Spleen (tissue), 11 donors: ENCODE measurements at regions not wholly inside any gene's neighbourhood (a gene's known extent, or its start where the extent isn't known, plus 50 kb on each side); places are given as distances from the start of the nearest gene placed in this dataset.

Experiments used
- DNase-seq: peaks from one replicate; pipeline ENCODE4 v3.0.0-alpha.2; 2020
- H3K27ac ChIP-seq, 8 donors: fragments of 200-600 bp; sonication (generic) in 7 of 8; 1 replicate in 4 of 8; 2 replicates in 4 of 8; pipeline versions ENCODE4 v1.5.0 to v1.8.0; 2016 to 2021; ENCODE audit warnings: inconsistent platforms in 4 of 8, mild to moderate bottlenecking in 4 of 8, moderate library complexity in 1 of 8
- H3K27me3 ChIP-seq, 7 donors: fragments of 200-600 bp; sonication (generic) in 6 of 7; replicated peaks in 1 of 7; 1 replicate in 4 of 7; 2 replicates in 3 of 7; pipeline versions ENCODE4 v1.5.0 to v1.8.0; 2016 to 2021; ENCODE audit warnings: inconsistent platforms in 3 of 7, mild to moderate bottlenecking in 1 of 7
- H3K36me3 ChIP-seq, 6 donors: fragments of 200-600 bp; sonication (generic) in 5 of 6; 1 replicate in 4 of 6; 2 replicates in 2 of 6; pipeline versions ENCODE4 v1.5.0 to v1.8.0; 2016 to 2021; ENCODE audit warnings: inconsistent platforms in 2 of 6
- H3K4me1 ChIP-seq, 6 donors: fragments of 200-600 bp; sonication (generic) in 5 of 6; 1 replicate in 3 of 6; 2 replicates in 3 of 6; pipeline versions ENCODE4 v1.5.0 to v1.8.0; 2016 to 2021; ENCODE audit warnings: inconsistent platforms in 3 of 6
- H3K4me3 ChIP-seq, 8 donors: fragments of 200-600 bp; sonication (generic) in 7 of 8; 1 replicate in 4 of 8; 2 replicates in 4 of 8; pipeline versions ENCODE4 v1.5.0 to v1.8.0; 2016 to 2021; ENCODE audit warnings: inconsistent platforms in 4 of 8, mild to moderate bottlenecking in 4 of 8, moderate library complexity in 2 of 8
- H3K9me3 ChIP-seq, 8 donors: fragments of 200-600 bp; sonication (generic) in 7 of 8; 1 replicate in 4 of 8; 2 replicates in 4 of 8; pipeline versions ENCODE4 v1.5.0 to v1.8.0; 2016 to 2021; ENCODE audit warnings: inconsistent platforms in 4 of 8
- POLR2A ChIP-seq, 3 donors: fragments of 450-650 bp; IDR thresholded peaks; one replicate each; pipeline ENCODE4 v1.5.1; 2017; ENCODE audit warnings: antibody characterized with exemption in 3 of 3, mild to moderate bottlenecking in 1 of 3
- POLR2AphosphoS5 ChIP-seq, 3 donors: sonication (generic); formaldehyde crosslinking; IDR thresholded peaks; one replicate each; pipeline ENCODE4 v1.5.1; 2017; ENCODE audit warnings: antibody characterized with exemption in 3 of 3
- WGBS, 5 donors: extraction: QIAGEN DNeasy Blood & Tissue Kit in 3 of 5; methylation state at CpG; one replicate each; pipeline versions ENCODE4 v1.1.5 to v1.1.7; 2013 to 2018; 5-methylcytosine and 5-hydroxymethylcytosine counted together
- intact Hi-C: fragments of 100-400 bp; cut with DNase I; formaldehyde crosslinking; loops from one replicate; pipeline ENCODE4 v1.15.0; 2023; ENCODE audit warnings: low total_unique reads
- TF ChIP-seq, protein P1 (sequence below), 11 experiments: fragments of 200-600 bp in 7 of 11; fragments of 450-650 bp in 4 of 11; sonication (generic) in 4 of 11; IDR thresholded peaks in 8 of 11; conservative IDR thresholded peaks in 3 of 11; 1 replicate in 7 of 11; 2 replicates in 4 of 11; pipeline versions ENCODE4 v1.4.0 to v1.8.0; 2016 to 2021; ENCODE audit warnings: antibody characterized with exemption in 11 of 11, inconsistent platforms in 4 of 11, mild to moderate bottlenecking in 1 of 11
- donor health status: healthy with polysubstance abuse.
- donor health status: DM: no; HTN: no; CAD: no; lungs with moderate emphysema.
- donor health status: DM: no; HTN: no; CAD: no.
- donor health status: Bipolar disorder and iron deficiency.
- donor health status: healthy.
- donor health status: DM: no; HTN: no; CAD: no.
- donor health status: DM: yes; HTN: yes; CAD: no.

DNA sequence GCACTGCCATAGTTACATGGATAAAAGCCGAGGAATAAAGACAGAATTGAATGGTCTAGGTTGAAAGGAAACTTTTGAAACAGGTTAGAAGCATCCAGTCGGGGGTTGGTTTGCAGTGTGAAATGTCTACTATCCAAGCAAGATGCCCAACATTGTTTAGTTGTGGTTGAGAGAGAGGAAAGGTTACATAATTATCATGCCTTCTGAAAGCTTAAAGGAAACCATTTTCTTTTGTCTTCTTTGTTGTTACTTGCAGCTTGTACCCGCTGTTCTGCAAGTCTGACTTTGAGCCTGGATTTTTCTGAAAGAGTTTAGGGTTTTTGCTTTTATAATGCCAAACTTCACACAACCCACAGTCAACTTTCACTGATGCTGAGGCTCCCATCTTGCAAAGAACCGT lies 167.9 kb downstream of the AXIN2 start:
- 57 to 65% (median 62%) methylated on average over 4 of the region's 4 CpGs for WGBS, 5 donors

DNA sequence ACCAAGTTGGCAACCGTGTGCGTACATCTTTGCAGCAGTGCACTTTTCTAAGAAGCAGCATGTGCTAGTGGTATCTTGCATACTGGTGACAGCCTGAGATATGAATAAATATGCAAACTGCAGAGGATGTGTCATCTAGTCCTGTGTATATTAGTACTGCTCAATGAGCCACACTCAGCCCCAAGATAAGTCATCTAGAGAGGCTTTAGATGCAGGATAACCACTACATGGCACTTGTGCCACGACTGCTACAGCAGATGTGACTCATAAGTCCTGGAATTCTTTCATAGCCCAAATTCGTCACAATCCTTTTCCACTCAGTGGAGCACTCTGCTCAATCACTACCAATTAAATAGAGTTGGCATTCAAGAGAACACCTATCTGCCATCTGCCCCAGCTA lies 171.5 kb downstream of the AXIN2 start:
- intact Hi-C loops = no loop called here
- no peak overlapping the region for H3K27ac ChIP-seq

More for the DNA sequence above, 167.9 kb downstream of the AXIN2 start:
- intact Hi-C loops = no loop called here
- DNase-seq = no peak
- peaks cover 0 to 8% (median 0%) of the 10 kb centered on the region in 8 donors for H3K9me3 ChIP-seq
- TF ChIP-seq, protein P1, sequence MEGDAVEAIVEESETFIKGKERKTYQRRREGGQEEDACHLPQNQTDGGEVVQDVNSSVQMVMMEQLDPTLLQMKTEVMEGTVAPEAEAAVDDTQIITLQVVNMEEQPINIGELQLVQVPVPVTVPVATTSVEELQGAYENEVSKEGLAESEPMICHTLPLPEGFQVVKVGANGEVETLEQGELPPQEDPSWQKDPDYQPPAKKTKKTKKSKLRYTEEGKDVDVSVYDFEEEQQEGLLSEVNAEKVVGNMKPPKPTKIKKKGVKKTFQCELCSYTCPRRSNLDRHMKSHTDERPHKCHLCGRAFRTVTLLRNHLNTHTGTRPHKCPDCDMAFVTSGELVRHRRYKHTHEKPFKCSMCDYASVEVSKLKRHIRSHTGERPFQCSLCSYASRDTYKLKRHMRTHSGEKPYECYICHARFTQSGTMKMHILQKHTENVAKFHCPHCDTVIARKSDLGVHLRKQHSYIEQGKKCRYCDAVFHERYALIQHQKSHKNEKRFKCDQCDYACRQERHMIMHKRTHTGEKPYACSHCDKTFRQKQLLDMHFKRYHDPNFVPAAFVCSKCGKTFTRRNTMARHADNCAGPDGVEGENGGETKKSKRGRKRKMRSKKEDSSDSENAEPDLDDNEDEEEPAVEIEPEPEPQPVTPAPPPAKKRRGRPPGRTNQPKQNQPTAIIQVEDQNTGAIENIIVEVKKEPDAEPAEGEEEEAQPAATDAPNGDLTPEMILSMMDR (IDR thresholded peaks at IDR 0.05 in 8 of 11, conservative IDR thresholded peaks at IDR 0.05 in 3 of 11) = no peak
- TF ChIP-seq POLR2AphosphoS5 (IDR thresholded peaks at IDR 0.05) = no peak
- no peak for TF ChIP-seq POLR2A (IDR thresholded peaks at IDR 0.05)
- H3K27ac ChIP-seq = no peak overlapping the region
- no peak overlapping the region for H3K4me3 ChIP-seq
- H3K36me3 ChIP-seq = no peaks in the 10 kb centered on the region
- H3K27me3 ChIP-seq = no peaks in the 10 kb centered on the region
- H3K4me1 ChIP-seq = no peaks in the 10 kb centered on the region

DNA sequence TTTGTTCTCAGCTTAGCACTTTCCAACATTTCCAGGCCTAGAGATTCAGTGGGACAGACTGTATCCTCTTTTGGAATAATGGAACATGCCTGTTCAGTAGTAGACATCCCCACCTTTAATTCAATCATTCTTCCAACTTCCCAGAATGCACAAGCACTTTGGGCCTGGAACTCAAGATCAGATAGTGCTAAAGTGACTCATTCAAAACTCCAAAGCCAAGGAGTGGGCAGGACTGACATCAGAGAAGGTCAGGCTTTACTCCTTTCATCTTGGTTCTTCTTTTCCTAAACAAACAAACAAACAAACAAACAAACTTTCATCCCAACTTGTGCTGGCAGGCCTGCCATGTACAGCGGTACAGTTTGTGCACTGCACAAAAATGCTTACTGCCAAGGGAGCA lies 172.0 kb downstream of the AXIN2 start:
- TF ChIP-seq POLR2A (IDR thresholded peaks at IDR 0.05) (no peak), POLR2AphosphoS5 (IDR thresholded peaks at IDR 0.05) (no peak)
- TF ChIP-seq, protein P1 (IDR thresholded peaks at IDR 0.05 in 8 of 11, conservative IDR thresholded peaks at IDR 0.05 in 3 of 11) = no peak
- no peaks in the 10 kb centered on the region for H3K36me3 ChIP-seq
- no peak overlapping the region for H3K27ac ChIP-seq
- H3K9me3 ChIP-seq = no peaks in the 10 kb centered on the region
- DNase-seq = no peak
- 39 to 100% (median 89%) methylated on average over 1 of the region's 1 CpG for WGBS, 5 donors
- no peaks in the 10 kb centered on the region for H3K4me1 ChIP-seq
- H3K27me3 ChIP-seq = peaks cover 0 to 5% (median 0%) of the 10 kb centered on the region in 7 donors
- intact Hi-C loops = no loop called here
- H3K4me3 ChIP-seq = no peak overlapping the region

More for the DNA sequence above, 171.5 kb downstream of the AXIN2 start:
- Histone ChIP-seq H3K9me3 (no peaks in the 10 kb centered on the region), H3K36me3 (no peaks in the 10 kb centered on the region), H3K4me3 (no peak overlapping the region), H3K4me1 (no peaks in the 10 kb centered on the region), H3K27me3 (peaks cover 0 to 5% (median 0%) of the 10 kb centered on the region in 7 donors)
- TF ChIP-seq POLR2AphosphoS5 (IDR thresholded peaks at IDR 0.05) (no peak), POLR2A (IDR thresholded peaks at IDR 0.05) (no peak)
- TF ChIP-seq, protein P1 (IDR thresholded peaks at IDR 0.05 in 8 of 11, conservative IDR thresholded peaks at IDR 0.05 in 3 of 11) = no peak
- DNase-seq = no peak
- WGBS, 5 donors = 76 to 88% (median 82%) methylated on average over 4 of the region's 4 CpGs

DNA sequence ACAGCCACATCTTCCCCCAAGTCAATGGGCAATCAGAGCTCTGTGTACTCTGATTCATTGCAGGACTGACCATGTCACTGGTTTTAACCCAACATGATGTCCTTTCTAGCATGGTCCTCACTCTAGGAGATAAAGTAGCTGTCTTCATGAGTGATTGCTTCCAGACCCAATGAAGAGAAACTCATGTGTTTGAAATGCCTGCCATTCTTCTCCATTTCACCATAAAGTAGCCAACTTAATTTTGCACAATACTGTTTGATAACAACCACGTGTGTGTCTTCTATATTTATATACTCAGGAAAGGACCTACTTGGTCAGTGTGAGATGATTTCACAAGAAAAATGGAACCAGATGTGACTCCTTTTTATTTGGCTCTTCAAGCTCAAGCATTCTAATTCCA lies 172.5 kb downstream of the AXIN2 start:
- H3K4me3 ChIP-seq = no peak overlapping the region
- DNase-seq = no peak
- H3K4me1 ChIP-seq = no peaks in the 10 kb centered on the region
- no peak overlapping the region for H3K27ac ChIP-seq
- TF ChIP-seq, protein P1 (IDR thresholded peaks at IDR 0.05 in 8 of 11, conservative IDR thresholded peaks at IDR 0.05 in 3 of 11) = no peak
- TF ChIP-seq POLR2AphosphoS5 (IDR thresholded peaks at IDR 0.05) (no peak), POLR2A (IDR thresholded peaks at IDR 0.05) (no peak)
- intact Hi-C loops = no loop called here
- H3K27me3 ChIP-seq = peaks cover 0 to 5% (median 0%) of the 10 kb centered on the region in 7 donors
- H3K36me3 ChIP-seq = no peaks in the 10 kb centered on the region
- H3K9me3 ChIP-seq = no peaks in the 10 kb centered on the region
- 38 to 65% (median 53%) methylated on average over 1 of the region's 1 CpG for WGBS, 5 donors
